ENCODE measurements at regions not wholly inside any gene's neighbourhood (a gene's known extent, or its start where the extent isn't known, plus 50 kb on each side); places are given as distances from the start of the nearest gene placed in this dataset.
"Not testable (repeated sequence)": the region's sequence is repeated elsewhere in the genome, so short reads cannot be mapped to it uniquely, and the experiment has no call there.

DNA sequence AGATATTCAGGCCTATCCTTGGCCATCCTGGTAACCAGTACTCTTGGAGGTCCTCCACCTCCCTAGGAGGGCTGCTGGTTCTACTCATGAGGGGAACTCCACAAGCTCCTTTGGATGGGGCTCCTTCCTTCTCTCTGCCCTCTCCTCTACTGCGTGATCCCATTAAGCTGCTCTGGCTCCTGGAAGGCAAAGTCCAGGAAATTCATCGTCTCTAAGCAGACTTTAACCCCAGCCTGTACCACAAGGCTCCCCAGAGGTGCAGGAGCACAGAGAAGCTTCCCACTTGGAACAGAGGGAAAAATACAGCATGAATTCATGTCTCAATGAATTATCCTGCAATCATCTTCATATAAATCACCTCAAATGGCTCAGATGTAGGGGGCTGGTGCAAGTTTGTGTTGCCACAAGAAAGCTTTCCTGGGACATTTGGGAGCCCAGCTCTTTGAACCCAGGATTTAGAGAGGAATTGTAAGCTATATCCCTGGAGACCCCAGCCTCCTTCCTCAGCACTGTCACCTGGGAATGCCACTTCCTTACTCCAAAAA lies 355.4 kb downstream of the CDC5L start:
- TF ChIP-seq POLR2AphosphoS5 (IDR thresholded peaks at IDR 0.05; ENCODE audit: insufficient read depth in 1 of 2, low read depth in 1 of 2) (no peak), POLR2A (IDR thresholded peaks at IDR 0.05) (no peak)
- TF ChIP-seq, protein P1, sequence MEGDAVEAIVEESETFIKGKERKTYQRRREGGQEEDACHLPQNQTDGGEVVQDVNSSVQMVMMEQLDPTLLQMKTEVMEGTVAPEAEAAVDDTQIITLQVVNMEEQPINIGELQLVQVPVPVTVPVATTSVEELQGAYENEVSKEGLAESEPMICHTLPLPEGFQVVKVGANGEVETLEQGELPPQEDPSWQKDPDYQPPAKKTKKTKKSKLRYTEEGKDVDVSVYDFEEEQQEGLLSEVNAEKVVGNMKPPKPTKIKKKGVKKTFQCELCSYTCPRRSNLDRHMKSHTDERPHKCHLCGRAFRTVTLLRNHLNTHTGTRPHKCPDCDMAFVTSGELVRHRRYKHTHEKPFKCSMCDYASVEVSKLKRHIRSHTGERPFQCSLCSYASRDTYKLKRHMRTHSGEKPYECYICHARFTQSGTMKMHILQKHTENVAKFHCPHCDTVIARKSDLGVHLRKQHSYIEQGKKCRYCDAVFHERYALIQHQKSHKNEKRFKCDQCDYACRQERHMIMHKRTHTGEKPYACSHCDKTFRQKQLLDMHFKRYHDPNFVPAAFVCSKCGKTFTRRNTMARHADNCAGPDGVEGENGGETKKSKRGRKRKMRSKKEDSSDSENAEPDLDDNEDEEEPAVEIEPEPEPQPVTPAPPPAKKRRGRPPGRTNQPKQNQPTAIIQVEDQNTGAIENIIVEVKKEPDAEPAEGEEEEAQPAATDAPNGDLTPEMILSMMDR (IDR thresholded peaks at IDR 0.05) = no peak
- no peak overlapping the region for H3K4me3 ChIP-seq
- DNase-seq (ENCODE audit: extremely low spot score in 2 of 2) = no peak
- H3K36me3 ChIP-seq = no peaks in the 10 kb centered on the region
- H3K27ac ChIP-seq = no peak overlapping the region
- no peaks in the 10 kb centered on the region for H3K27me3 ChIP-seq
- intact Hi-C loops (cut with DNase I) = no loop called here
- no peaks in the 10 kb centered on the region for H3K4me1 ChIP-seq
- no peaks in the 10 kb centered on the region for H3K9me3 ChIP-seq

DNA sequence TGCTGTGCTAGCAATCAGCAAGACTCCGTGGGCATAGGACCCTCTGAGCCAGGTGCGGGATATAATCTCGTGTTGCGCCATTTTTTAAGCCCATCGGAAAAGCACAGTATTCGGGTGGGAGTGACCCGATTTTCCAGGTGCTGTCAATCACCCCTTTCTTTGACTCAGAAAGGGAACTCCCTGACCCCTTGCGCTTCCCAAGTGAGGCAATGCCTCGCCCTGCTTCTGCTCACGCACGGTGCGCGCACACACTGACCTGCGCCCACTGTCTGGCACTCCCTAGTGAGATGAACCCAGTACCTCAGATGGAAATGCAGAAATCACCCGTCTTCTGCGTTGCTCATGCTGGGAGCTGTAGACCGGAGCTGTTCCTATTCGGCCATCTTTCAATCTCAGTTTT lies 372.6 kb downstream of the CDC5L start:
- H3K4me3 ChIP-seq; H3K4me1 ChIP-seq; H3K27ac ChIP-seq; H3K9me3 ChIP-seq; intact Hi-C loops (cut with DNase I); H3K36me3 ChIP-seq; DNase-seq (ENCODE audit: extremely low spot score in 2 of 2); H3K27me3 ChIP-seq: not testable (repeated sequence)

DNA sequence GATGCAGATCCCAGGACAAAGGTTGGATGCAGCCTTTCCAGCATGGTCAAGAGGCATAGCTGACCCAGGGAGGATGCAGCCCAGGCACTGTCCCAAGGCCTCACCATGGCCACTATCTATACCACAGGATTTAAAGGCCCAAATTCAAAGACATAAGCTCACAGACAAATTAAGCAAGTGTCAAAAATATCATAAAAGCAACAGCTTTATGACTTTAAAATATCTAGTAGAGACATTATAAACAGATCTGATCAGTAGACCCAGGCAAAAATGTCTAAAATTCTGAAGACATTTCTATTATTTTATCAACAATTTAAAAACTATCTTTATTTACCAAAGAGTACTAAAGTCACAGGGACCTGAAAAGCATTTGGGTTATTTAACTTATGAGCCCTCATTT lies 373.5 kb downstream of the CDC5L start:
- TF ChIP-seq POLR2AphosphoS5 (IDR thresholded peaks at IDR 0.05; ENCODE audit: insufficient read depth in 1 of 2, low read depth in 1 of 2) = no peak
- TF ChIP-seq POLR2A (IDR thresholded peaks at IDR 0.05) = no peak
- TF ChIP-seq, protein P1 (IDR thresholded peaks at IDR 0.05) = no peak
- DNase-seq (ENCODE audit: extremely low spot score in 2 of 2) = no peak
- Histone ChIP-seq H3K9me3 (no peaks in the 10 kb centered on the region), H3K4me3 (no peak overlapping the region), H3K36me3 (no peaks in the 10 kb centered on the region), H3K27me3 (no peaks in the 10 kb centered on the region), H3K27ac (no peak overlapping the region), H3K4me1 (no peaks in the 10 kb centered on the region)
- intact Hi-C loops (cut with DNase I) = no loop called here

DNA sequence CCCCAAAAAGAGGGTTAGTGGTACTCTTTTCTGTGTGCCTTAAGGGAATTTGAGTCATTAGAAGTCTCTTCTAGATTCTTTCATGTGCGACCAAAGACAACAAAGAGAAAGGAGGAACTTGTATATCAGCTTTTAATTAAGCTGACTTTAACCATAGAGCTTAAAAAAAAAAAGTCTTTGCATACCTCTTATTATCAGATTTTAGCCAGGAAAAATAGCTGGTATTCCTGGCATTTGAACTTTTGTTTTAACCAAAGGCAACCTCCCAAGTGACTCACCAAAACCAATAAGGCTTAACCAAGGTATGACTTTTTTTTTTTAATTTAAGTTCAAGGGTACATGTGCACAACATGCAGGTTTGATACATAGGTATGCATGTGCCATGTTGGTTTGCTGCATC lies 375.0 kb downstream of the CDC5L start:
- no peaks in the 10 kb centered on the region for H3K27me3 ChIP-seq

DNA sequence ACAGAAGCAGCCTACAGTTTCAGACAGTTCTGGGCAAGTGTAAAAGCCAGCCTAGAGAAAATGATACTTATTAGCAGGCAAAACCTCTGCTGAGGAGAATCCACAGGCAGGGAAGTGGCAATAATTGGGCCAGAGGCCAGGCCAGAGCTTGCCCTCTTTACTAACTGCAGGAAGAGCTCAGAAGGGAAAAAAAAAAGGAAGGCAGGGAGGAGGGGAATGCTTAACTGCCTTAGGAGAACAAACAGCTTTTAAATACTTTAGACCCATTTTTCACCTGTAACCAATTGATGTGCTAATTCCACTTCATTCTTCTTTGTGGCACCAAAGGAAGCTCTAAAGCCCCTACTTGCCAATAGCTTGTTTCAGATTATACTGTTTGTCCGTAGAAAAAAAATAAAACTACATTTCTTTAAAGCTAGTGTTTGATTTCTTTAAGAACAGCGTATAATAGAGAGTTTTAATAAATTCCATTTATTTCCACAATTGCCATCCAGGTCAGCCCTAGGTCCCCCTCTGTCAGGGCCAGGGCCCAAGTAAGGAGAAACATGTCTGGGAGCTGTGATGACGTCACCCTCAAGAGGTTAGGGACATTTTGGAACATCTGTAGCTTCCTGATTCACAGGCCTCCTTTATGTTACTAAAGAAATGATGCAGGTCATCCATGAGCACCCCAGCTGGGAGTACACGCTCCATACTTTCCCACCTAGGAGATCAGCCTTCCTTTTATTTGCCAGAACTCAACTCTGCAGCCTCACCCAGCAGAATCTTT lies 384.3 kb downstream of the CDC5L start:
- Histone ChIP-seq H3K27me3 (no peaks in the 10 kb centered on the region), H3K36me3 (no peaks in the 10 kb centered on the region), H3K27ac (no peak overlapping the region), H3K4me3 (no peak overlapping the region), H3K9me3 (no peaks in the 10 kb centered on the region), H3K4me1 (no peaks in the 10 kb centered on the region)
- TF ChIP-seq, protein P1 (IDR thresholded peaks at IDR 0.05) = no peak
- TF ChIP-seq POLR2AphosphoS5 (IDR thresholded peaks at IDR 0.05; ENCODE audit: insufficient read depth in 1 of 2, low read depth in 1 of 2) (no peak), POLR2A (IDR thresholded peaks at IDR 0.05) (no peak)
- no peak for DNase-seq (ENCODE audit: extremely low spot score in 2 of 2)
- intact Hi-C loops (cut with DNase I) = no loop called here

More for the DNA sequence above, 375.0 kb downstream of the CDC5L start:
- no peak overlapping the region for H3K27ac ChIP-seq
- no peak overlapping the region for H3K4me3 ChIP-seq
- H3K36me3 ChIP-seq = no peaks in the 10 kb centered on the region
- no peaks in the 10 kb centered on the region for H3K4me1 ChIP-seq
- intact Hi-C loops (cut with DNase I) = no loop called here
- TF ChIP-seq POLR2A (IDR thresholded peaks at IDR 0.05) (no peak), POLR2AphosphoS5 (IDR thresholded peaks at IDR 0.05; ENCODE audit: insufficient read depth in 1 of 2, low read depth in 1 of 2) (no peak)
- TF ChIP-seq, protein P1 (IDR thresholded peaks at IDR 0.05) = no peak
- H3K9me3 ChIP-seq = no peaks in the 10 kb centered on the region
- DNase-seq (ENCODE audit: extremely low spot score in 2 of 2) = no peak

Measured in vagina (tissue), 2 donors.